ENCODE measurements at regions not wholly inside any gene's neighbourhood (a gene's known extent, or its start where the extent isn't known, plus 50 kb on each side); places are given as distances from the start of the nearest gene placed in this dataset.

DNA sequence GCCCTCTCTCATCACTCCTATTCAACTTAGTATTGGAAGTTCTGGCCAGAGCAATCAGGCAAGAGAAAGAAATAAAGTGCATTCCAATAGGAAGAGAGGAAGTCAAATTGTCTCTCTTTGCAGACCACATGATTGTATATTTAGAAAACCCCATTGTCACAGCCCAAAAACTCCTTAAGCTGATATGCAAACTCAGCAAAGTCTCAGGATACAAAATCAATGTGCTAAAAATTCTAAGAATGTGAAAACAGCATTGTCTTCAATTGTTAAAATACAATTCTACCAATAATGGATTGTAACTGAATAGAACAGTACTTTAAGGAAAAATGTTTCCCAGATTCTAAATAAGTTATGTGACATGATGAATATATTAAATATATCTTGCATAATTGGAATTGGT, 2269.2 kb upstream of the PCDH20 start:
- no peaks in the 10 kb centered on the region for H3K4me1 ChIP-seq (ENCODE audit: control insufficient read depth, insufficient read depth, low read length)
- H3K36me3 ChIP-seq (ENCODE audit: control insufficient read depth, insufficient read depth, low read length), result no peaks in the 10 kb centered on the region
- no peaks in the 10 kb centered on the region for H3K27me3 ChIP-seq (ENCODE audit: control insufficient read depth, insufficient read depth, low read length)
- no peak overlapping the region for H3K4me3 ChIP-seq (ENCODE audit: low read length)
- DNase-seq, result no peak
- H3K27ac ChIP-seq (ENCODE audit: low read length), result no peak overlapping the region
- peaks cover 2% of the 10 kb centered on the region for H3K9me3 ChIP-seq (replicated peaks; ENCODE audit: control insufficient read depth, low read depth, low read length)

DNA sequence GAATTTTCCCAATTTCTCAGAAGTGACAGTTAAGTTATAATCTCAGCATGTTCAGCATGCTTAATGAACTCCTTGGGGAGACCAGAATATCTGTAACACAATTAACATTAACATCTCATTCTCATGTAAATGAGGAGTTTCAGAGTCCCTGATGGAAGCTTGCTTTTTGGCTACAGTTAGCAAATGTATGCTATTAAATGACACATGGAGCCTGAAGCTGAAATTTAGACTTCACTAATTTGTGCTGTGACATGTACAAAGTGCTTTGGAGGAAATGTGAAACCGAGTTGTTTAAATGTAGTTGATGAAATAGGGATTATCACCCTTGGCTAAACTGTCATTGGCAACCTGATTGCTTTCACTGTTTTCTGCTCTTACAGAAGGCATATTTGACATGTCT, 2265.1 kb upstream of the PCDH20 start:
- DNase-seq, result no peak
- no peaks in the 10 kb centered on the region for H3K4me1 ChIP-seq (ENCODE audit: control insufficient read depth, insufficient read depth, low read length)
- H3K27ac ChIP-seq (ENCODE audit: low read length), result no peak overlapping the region
- H3K9me3 ChIP-seq (replicated peaks; ENCODE audit: control insufficient read depth, low read depth, low read length), result peaks cover 2% of the 10 kb centered on the region
- WGBS (ENCODE audit: insufficient coverage), result no CpG with 5 or more reads among the region's 1 CpG
- no peaks in the 10 kb centered on the region for H3K36me3 ChIP-seq (ENCODE audit: control insufficient read depth, insufficient read depth, low read length)
- H3K27me3 ChIP-seq (ENCODE audit: control insufficient read depth, insufficient read depth, low read length), result no peaks in the 10 kb centered on the region
- no peak overlapping the region for H3K4me3 ChIP-seq (ENCODE audit: low read length)

DNA sequence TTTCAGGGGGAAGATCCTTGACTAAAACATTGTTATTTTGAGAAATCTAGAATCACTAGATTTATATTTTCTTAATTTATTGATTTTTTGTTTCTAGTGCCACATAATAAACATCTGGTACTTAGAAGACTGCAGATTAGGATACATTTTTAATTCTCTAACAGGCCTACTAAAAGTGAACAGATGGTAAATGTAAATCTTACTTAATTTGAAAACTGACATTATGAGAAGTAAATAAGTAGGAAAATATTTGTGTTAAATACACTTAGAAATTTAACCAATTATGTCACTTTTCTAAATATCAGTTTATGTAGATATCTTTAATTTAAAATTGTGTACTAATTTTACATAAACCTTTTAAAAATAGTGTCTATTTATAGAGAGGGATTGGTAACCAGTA, 2255.6 kb upstream of the PCDH20 start:
- Histone ChIP-seq H3K9me3 (replicated peaks; ENCODE audit: control insufficient read depth, low read depth, low read length) (no peaks in the 10 kb centered on the region), H3K27ac (ENCODE audit: low read length) (no peak overlapping the region), H3K27me3 (ENCODE audit: control insufficient read depth, insufficient read depth, low read length) (no peaks in the 10 kb centered on the region), H3K4me1 (ENCODE audit: control insufficient read depth, insufficient read depth, low read length) (no peaks in the 10 kb centered on the region), H3K4me3 (ENCODE audit: low read length) (no peak overlapping the region), H3K36me3 (ENCODE audit: control insufficient read depth, insufficient read depth, low read length) (no peaks in the 10 kb centered on the region)
- DNase-seq, result no peak

DNA sequence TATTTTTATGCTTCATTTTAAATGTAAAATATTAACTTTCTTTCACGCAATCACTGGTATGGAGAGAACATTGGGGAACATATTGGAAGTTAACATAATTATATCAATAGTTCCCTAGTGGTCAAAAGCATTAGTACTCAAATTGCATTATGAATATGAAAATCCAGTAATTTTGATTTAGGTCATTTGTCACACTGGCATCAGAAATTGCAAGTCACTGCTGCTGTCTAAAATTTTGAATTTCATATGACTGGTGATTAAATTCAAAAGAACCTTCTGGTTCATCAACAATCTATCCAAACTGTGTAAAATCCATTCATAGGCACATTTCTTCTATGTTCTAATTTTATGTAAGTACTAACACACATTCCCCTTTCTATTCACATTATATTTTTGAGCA, 2235.7 kb upstream of the PCDH20 start:
- H3K27ac ChIP-seq (ENCODE audit: low read length), result no peak overlapping the region
- no peaks in the 10 kb centered on the region for H3K9me3 ChIP-seq (replicated peaks; ENCODE audit: control insufficient read depth, low read depth, low read length)
- WGBS (ENCODE audit: insufficient coverage), result no CpG with 5 or more reads among the region's 1 CpG
- no peaks in the 10 kb centered on the region for H3K4me1 ChIP-seq (ENCODE audit: control insufficient read depth, insufficient read depth, low read length)
- no peaks in the 10 kb centered on the region for H3K27me3 ChIP-seq (ENCODE audit: control insufficient read depth, insufficient read depth, low read length)
- DNase-seq, result no peak
- no peaks in the 10 kb centered on the region for H3K36me3 ChIP-seq (ENCODE audit: control insufficient read depth, insufficient read depth, low read length)
- no peak overlapping the region for H3K4me3 ChIP-seq (ENCODE audit: low read length)

DNA sequence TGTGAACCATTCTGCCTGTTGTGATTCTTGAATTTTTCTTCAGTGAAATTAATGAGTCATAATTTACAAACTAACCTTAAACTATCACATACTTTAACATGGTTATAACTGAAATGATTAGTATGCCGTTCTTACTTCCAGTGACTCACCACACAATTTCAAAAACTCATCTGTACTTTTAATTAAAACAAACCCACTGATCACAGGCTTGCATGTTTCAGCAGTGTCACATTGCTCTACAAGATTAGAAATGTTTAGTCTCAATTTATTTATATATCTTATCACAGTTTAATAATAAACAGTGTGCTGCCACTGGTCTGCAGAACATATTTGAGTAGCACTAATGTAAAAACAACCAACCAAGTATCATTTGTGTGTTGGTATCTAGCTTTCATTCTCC, 2227.9 kb upstream of the PCDH20 start:
- Histone ChIP-seq H3K4me1 (ENCODE audit: control insufficient read depth, insufficient read depth, low read length) (no peaks in the 10 kb centered on the region), H3K36me3 (ENCODE audit: control insufficient read depth, insufficient read depth, low read length) (no peaks in the 10 kb centered on the region), H3K27me3 (ENCODE audit: control insufficient read depth, insufficient read depth, low read length) (no peaks in the 10 kb centered on the region), H3K9me3 (replicated peaks; ENCODE audit: control insufficient read depth, low read depth, low read length) (no peaks in the 10 kb centered on the region), H3K4me3 (ENCODE audit: low read length) (no peak overlapping the region), H3K27ac (ENCODE audit: low read length) (no peak overlapping the region)
- no peak for DNase-seq
- no CpG with 5 or more reads among the region's 1 CpG for WGBS (ENCODE audit: insufficient coverage)

DNA sequence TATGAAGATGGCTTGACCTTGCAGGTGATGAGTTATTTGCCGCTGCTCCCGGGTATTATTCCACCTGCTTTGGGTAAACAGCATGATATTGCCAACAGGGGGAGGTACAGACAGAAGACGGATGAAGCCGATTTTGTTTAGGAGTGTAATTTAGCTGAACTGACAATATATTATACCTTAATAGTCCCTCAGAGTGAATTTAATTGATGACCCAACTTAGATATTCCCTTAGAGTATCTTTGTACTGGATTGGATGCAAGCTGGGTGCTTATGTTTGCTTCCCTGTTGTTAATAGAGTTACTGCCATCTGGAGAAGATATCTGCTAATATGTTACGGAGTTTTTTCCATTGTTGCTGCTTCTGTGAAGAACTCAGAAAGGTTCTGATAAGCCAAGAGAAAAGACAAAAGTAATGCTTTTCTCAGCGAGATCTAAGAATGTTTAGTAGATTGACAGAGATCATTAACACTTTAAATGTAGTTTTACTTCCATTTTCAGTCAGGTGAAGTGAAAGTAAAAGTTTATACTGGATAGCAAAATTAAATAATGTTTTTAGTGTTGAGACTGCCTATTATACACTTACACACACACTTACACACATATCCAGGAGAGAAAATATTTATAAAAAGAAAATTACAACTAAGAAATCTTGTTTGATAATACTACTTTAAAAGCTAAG, 2220.8 kb upstream of the PCDH20 start:
- WGBS (ENCODE audit: insufficient coverage), result no CpG with 5 or more reads among the region's 6 CpGs
- no peaks in the 10 kb centered on the region for H3K9me3 ChIP-seq (replicated peaks; ENCODE audit: control insufficient read depth, low read depth, low read length)
- H3K4me3 ChIP-seq (ENCODE audit: low read length), result no peak overlapping the region
- no peaks in the 10 kb centered on the region for H3K27me3 ChIP-seq (ENCODE audit: control insufficient read depth, insufficient read depth, low read length)
- H3K4me1 ChIP-seq (ENCODE audit: control insufficient read depth, insufficient read depth, low read length), result no peaks in the 10 kb centered on the region
- H3K36me3 ChIP-seq (ENCODE audit: control insufficient read depth, insufficient read depth, low read length), result no peaks in the 10 kb centered on the region
- peak; percentile 62 for DNase-seq
- H3K27ac ChIP-seq (ENCODE audit: low read length), result no peak overlapping the region

DNA sequence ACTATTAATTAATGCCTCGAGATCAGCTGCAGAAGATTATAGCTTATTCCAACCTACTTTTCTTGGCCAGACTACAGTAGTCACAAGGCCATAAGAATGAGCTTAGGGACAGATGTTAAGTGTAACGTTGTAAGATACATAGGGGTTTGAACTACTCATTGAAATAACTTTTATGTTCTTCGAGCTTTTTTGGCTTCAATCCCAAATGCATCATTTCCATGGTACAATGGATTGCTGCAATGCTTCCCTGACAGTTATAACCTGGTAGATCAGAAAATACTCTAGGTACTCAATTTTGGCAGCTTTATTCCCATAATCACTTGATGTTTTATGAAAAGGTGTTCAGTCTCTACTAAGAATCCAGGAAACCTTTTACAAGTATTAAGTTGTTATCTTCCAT, 2216.7 kb upstream of the PCDH20 start:
- Histone ChIP-seq H3K27me3 (ENCODE audit: control insufficient read depth, insufficient read depth, low read length) (no peaks in the 10 kb centered on the region), H3K4me3 (ENCODE audit: low read length) (no peak overlapping the region), H3K36me3 (ENCODE audit: control insufficient read depth, insufficient read depth, low read length) (no peaks in the 10 kb centered on the region), H3K9me3 (replicated peaks; ENCODE audit: control insufficient read depth, low read depth, low read length) (no peaks in the 10 kb centered on the region), H3K27ac (ENCODE audit: low read length) (no peak overlapping the region), H3K4me1 (ENCODE audit: control insufficient read depth, insufficient read depth, low read length) (no peaks in the 10 kb centered on the region)
- DNase-seq, result no peak
- no CpG with 5 or more reads among the region's 3 CpGs for WGBS (ENCODE audit: insufficient coverage)

DNA sequence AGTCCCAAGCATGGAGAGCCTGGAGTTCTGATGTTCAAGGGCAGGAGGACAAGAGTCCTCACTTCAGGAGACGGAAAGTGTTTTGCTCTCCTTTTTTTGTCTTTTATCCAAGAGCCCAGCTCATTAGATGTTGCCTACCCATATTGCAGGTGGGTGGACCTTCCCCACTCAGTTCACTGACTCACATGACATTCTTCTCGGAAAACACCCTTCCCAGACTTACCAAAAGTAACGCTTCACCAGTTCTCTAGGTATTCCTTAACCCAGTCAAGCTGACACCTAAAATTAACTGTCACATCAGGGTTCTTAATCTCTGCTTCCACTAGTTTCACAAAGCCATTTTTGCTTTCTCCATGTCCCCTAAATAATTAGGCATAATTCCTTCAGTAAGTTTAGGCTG, 2215.4 kb upstream of the PCDH20 start:
- H3K27me3 ChIP-seq (ENCODE audit: control insufficient read depth, insufficient read depth, low read length), result no peaks in the 10 kb centered on the region
- no peaks in the 10 kb centered on the region for H3K9me3 ChIP-seq (replicated peaks; ENCODE audit: control insufficient read depth, low read depth, low read length)
- no peaks in the 10 kb centered on the region for H3K36me3 ChIP-seq (ENCODE audit: control insufficient read depth, insufficient read depth, low read length)
- no peaks in the 10 kb centered on the region for H3K4me1 ChIP-seq (ENCODE audit: control insufficient read depth, insufficient read depth, low read length)
- no peak overlapping the region for H3K27ac ChIP-seq (ENCODE audit: low read length)
- DNase-seq, result no peak
- 85% methylated on average over 3 of the region's 3 CpGs for WGBS (ENCODE audit: insufficient coverage)
- H3K4me3 ChIP-seq (ENCODE audit: low read length), result no peak overlapping the region

DNA sequence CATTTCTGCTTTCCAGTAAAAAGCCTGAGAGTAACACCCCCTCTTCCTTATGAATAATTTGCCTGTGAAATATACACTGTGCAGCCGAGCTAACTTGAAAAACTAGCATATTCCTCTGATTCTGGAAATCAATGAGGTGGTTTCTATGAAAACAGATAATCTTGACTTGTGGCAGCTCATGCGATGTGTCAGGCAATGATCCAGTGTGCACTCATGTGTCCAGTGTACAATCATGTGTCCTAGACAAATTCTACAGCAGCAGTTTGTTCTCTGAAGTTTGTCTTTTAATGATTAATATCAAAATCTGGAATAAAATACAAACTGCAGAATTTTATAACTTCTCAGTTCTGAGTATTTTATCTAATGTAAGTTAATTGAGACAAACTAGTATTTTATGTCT, 2213.9 kb upstream of the PCDH20 start:
- DNase-seq, result no peak
- Histone ChIP-seq H3K36me3 (ENCODE audit: control insufficient read depth, insufficient read depth, low read length) (no peaks in the 10 kb centered on the region), H3K27ac (ENCODE audit: low read length) (no peak overlapping the region), H3K27me3 (ENCODE audit: control insufficient read depth, insufficient read depth, low read length) (no peaks in the 10 kb centered on the region), H3K4me3 (ENCODE audit: low read length) (no peak overlapping the region), H3K9me3 (replicated peaks; ENCODE audit: control insufficient read depth, low read depth, low read length) (no peaks in the 10 kb centered on the region), H3K4me1 (ENCODE audit: control insufficient read depth, insufficient read depth, low read length) (no peaks in the 10 kb centered on the region)
- no CpG with 5 or more reads among the region's 2 CpGs for WGBS (ENCODE audit: insufficient coverage)

DNA sequence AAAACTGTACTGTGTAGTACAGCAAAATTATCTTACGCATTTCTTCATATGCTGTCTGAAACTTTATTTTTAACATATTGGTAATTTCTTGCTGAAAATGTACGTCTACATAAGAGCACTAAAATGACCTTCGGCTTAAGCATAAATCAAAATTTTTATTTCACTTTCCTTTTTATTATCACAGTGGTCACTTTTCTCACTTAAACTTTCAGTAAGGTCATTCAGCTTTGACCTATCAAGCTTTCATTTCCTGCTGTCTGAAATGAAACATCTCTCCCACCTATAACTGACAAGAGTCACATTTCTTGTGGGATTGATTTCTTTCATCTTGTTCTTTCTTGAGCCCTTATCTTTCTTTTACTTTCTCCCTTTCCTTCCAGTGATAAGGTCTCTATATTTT, 2212.7 kb upstream of the PCDH20 start:
- H3K36me3 ChIP-seq (ENCODE audit: control insufficient read depth, insufficient read depth, low read length), result no peaks in the 10 kb centered on the region
- no peaks in the 10 kb centered on the region for H3K9me3 ChIP-seq (replicated peaks; ENCODE audit: control insufficient read depth, low read depth, low read length)
- no peak overlapping the region for H3K27ac ChIP-seq (ENCODE audit: low read length)
- no peak for DNase-seq
- H3K4me1 ChIP-seq (ENCODE audit: control insufficient read depth, insufficient read depth, low read length), result no peaks in the 10 kb centered on the region
- H3K4me3 ChIP-seq (ENCODE audit: low read length), result no peak overlapping the region
- H3K27me3 ChIP-seq (ENCODE audit: control insufficient read depth, insufficient read depth, low read length), result no peaks in the 10 kb centered on the region
- no CpG with 5 or more reads among the region's 3 CpGs for WGBS (ENCODE audit: insufficient coverage)

DNA sequence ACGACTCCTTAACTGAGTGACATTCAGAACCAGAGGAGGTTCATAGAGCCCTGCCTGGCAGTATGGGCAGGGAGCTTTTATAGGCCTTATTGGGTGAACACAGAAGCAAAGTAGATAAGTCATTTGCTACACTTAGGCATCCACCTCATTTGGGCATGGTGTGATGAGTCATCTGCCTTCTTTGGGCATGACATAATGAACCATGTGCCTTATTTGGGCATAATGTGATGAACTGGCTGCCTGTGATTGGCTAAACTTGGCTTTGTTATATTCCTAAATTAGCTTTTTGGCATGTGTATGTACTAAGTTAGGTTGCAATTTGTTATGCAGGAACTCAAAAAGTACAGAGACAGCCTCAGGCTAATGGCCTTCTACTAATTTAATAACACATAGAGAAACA, 2210.2 kb upstream of the PCDH20 start:
- no peak overlapping the region for H3K27ac ChIP-seq (ENCODE audit: low read length)
- no CpG with 5 or more reads among the region's 1 CpG for WGBS (ENCODE audit: insufficient coverage)
- no peaks in the 10 kb centered on the region for H3K27me3 ChIP-seq (ENCODE audit: control insufficient read depth, insufficient read depth, low read length)
- no peaks in the 10 kb centered on the region for H3K4me1 ChIP-seq (ENCODE audit: control insufficient read depth, insufficient read depth, low read length)
- no peak for DNase-seq
- no peak overlapping the region for H3K4me3 ChIP-seq (ENCODE audit: low read length)
- no peaks in the 10 kb centered on the region for H3K36me3 ChIP-seq (ENCODE audit: control insufficient read depth, insufficient read depth, low read length)
- no peaks in the 10 kb centered on the region for H3K9me3 ChIP-seq (replicated peaks; ENCODE audit: control insufficient read depth, low read depth, low read length)
